ENCODE measurements at regions not wholly inside any gene's neighbourhood (a gene's known extent, or its start where the extent isn't known, plus 50 kb on each side); places are given as distances from the start of the nearest gene placed in this dataset.
"Not testable (repeated sequence)": the region's sequence is repeated elsewhere in the genome, so short reads cannot be mapped to it uniquely, and the experiment has no call there.

DNA sequence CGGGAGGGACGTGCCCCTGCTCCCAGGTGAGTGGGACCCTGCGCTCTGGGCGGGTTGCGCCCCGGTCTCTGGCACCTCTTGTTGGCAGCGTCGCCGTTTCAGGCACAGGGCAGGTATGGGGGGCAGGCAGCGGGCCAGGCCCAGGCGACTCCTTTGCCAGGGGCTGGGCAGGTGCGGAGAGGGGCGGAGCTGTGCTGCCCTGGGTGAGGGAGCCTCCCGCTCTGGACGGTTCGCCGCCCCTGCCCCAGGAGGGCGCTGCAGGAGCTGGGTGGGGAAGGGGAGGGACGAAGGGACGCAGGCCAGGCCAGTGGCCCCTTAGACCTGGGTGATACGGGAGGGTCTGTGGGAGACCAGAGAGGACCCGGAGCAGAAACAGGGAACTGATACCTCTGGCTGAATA lies 663.9 kb upstream of the DEFB115 start:
- ATAC-seq, result no peak

DNA sequence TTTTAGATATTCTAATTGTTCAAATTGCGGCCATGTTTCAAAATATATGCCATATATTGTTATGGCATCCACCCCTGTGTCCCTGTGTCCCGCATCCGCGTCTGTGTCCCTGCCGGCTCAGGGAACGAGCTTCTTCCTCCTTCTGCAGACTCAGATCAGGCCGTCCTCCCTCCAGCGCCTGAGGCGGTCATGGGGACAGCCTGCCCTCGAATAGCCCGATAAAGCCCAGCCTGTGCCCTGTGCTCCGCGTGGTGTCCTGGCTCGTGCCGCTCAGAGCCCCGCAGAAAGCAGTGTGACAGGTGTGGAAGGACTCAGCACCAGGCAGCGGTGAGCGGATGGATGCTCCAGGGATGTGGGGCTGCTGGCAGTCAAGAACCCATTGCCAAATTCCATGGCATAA lies 663.4 kb upstream of the DEFB115 start:
- ATAC-seq, result no peak

DNA sequence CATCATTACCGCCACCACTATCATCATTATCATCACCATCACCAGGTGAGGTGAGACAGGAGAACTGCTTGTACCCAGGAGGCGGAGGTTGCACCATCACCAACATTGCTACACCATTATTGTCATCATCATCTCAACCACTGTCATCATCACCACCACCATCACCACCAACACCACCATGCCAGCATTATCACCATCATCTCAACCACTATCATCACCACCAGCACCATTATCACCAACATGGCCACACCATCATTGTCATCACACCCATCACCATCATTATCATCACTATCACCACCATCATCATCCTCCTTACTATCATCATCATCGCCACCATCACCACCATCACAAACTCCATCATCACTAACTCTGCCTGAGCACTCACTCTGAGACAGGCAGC lies 661.8 kb upstream of the DEFB115 start:
- ATAC-seq, result no peak

DNA sequence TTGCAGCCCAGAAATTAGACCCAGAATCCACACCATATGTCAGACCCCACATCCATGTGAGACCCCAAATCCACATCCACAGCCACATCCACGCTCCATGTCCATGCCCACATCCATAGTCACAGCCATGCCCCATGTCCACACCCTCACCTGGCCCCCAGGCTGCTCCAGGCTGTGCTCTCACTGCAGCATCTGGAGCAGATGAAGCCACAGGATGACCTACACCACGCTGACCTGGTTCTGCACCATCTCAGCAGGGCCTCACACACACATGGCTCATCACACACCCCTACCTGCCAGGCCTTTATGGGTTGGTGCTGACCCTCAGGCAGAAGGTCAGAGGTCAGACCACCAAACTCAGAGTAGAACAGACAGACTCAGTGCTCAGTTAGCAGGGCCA lies 660.0 kb upstream of the DEFB115 start:
- not testable (repeated sequence) for ATAC-seq

DNA sequence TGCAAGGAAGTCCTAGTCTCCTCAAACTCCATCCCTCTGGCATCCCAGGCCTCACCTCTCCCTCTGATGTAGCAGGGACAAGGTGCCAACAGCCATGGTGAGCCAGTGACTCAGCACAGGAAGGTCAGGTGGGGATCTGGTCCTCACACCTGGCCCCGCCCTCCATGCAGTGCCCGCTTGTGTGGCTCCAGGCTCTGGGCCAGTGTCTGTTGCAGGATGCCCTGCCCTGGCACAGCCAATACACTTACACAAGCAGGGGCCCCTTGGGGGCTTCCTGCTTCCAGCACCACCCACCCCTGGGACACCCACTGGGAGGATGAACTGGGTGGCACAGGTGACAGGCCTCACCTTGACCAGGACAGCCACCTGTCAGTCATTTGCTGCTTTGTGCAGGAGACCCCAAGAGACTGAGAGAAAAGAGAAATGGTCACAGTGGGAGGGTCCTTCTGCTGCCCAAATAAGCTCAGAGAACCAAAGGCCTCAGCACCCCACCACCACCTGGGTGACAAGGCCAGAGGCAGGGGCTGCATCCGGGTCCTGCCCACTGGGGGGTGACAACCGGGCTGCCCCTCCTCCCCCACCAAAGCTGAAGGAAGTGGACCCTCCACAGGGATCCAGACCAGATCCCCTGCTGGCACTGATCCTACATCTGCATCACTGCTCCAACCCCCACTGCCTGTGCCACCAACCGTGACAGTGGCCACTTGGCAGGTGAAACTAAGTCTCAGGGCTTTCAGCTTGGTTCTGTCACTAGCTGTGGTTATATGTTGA lies 658.8 kb upstream of the DEFB115 start:
- ATAC-seq, result no peak

DNA sequence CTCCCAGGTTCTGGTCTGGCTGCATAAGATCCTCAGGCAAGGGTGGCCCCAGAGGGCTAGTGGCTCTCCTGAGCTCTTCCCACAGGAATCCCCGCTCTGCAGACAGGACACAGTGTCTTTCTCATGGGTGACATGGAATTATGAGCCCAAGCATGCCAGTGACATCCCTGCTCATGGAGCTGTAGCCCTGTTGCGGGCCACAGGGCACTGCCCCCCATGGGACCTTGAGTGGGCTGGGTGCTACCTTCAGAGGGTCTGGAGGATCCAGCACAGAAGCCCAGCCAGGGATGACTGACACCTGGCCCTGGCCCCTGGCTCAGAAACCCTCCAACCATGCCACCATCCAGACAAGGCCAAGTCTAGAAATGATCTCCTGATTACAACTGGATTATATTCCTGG lies 657.5 kb upstream of the DEFB115 start:
- ATAC-seq, result no peak

DNA sequence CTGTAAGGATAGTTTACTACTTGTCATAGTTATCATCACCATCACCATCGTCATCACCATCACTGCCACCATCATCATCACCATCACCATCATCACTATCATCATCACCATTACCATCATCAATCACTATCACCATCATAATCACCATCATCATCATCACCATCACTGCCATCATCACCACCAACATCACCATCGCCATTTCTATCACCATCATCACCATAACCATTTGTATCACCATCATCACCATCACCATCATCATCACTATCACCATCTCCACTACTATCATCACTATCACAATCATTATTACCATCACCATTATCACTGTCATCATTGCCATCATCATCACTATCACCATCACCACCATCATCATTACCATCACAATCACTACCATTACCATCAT lies 655.5 kb upstream of the DEFB115 start:
- no peak for ATAC-seq

DNA sequence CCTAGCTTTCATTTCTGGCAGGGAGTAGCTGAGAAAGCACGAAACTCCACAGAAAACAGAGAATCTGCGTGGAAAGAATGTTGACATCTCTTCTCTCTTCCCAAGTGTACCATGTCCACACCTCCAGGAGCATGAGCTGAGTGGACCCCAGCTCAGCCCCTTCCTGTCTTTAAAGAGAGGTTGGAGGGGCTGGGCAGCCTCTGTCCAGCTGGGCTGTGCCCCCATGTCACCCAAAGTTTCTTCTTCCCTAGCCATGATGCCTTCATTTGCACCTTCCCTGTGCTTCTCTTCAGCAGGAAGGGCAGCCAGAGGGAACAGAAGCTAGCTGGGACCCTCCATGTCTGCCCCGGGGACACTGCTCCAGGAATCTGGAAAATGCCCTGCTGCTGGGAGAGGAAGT lies 655.0 kb upstream of the DEFB115 start:
- ATAC-seq, result no peak

DNA sequence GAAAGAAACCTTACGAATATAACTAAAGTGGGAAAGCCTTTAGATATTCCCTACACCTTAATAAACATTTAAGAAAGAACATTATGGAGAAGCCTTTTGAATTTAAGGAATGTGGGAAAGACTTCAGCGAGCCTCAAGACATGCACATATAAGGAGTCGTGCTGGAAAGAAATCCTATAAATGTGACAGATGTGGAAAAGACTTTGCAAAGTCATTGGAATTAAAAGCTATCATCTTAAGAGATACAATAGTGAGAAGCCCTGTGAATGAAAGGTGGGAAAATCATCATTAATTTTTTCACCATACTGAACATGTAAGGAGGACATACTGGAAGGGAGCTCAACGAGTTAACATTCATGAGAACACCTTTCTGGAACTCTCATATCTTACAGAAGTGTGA lies 650.5 kb upstream of the DEFB115 start:
- no peak for ATAC-seq

DNA sequence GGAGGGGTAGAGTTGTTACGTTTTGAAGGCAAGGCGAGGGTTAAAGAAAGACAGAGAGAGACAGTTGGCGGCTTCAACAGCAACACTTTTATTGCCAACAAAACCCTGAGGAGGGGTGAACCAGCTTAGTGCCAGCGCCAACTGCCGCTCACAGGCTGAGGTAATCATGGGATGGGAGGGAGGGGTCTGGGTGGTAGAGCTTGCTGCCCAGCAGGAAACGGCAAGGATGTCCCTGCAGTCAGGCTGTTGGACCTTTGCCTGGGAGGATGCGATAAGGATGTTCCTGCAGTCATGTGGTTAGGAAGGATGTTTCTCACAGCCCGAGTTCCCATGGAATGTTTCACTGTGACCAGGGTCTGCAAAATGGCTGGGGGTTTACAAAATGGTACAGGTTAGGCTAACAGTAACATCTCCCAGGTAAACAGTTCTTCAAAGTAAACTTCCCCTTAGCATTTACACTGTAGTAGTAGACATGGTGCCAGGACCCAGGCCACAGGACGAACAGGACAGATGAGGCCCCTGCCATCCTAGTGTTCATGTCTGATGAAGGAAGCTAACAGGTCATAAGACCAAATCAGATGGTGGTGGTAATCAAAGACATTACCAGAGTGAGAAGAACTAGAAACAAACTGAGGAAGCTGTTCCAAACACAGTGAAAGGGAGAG lies 647.3 kb upstream of the DEFB115 start:
- no peak for ATAC-seq

DNA sequence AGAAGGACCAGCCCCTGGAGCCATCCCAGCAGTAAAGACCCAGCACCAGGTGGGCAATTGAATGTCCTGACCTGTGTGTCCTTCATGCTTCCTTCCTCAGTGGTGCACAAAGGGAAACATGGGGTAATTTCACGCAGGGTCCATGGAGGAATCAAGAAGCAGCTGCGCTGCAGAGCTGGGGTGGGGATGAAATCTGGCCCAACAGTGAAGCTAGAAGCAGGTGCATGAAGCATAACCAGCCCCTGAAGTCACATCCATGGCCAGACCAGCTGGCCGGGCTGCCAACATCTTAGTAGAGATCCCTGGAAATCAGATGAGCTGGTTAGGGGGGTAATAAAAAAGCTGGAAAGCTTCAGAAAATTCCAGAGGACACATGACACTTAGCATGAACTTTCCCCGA lies 646.7 kb upstream of the DEFB115 start:
- ATAC-seq, result no peak

DNA sequence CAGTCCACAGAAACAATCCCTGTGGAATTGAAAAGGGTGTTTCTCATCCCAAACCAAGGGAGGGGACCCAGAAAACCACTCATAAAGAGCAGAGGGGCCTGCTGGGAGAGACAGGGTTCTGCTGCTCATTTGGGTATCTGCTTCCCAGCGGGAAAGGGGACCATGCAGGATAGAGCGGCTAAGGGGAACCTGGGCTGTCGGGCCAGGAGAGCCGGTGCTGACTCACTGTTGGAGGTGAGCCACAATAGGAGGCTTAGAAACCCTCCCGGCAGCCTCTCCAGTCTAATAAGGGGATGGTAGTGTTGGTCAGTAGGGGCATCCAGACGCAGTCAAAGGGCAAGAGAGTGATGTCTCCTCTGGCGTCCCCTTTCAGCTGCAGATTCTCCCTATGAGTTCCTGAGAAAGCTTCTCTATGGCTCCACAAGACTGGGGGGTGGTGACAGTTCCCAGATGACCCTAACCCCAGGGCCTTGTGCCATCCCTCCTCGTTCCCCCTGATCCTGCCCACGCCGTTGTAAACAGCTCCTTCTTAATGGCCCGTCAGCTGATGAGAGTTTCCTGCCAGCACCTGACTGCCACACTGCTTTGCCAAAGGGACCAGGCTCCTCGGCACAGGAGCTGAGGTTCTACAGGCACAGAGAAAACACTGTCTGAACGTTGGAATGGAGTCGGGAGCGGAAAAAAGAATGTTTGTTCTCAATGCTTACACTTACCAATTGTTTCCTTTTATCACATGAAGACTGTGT lies 646.1 kb upstream of the DEFB115 start:
- ATAC-seq, result no peak

DNA sequence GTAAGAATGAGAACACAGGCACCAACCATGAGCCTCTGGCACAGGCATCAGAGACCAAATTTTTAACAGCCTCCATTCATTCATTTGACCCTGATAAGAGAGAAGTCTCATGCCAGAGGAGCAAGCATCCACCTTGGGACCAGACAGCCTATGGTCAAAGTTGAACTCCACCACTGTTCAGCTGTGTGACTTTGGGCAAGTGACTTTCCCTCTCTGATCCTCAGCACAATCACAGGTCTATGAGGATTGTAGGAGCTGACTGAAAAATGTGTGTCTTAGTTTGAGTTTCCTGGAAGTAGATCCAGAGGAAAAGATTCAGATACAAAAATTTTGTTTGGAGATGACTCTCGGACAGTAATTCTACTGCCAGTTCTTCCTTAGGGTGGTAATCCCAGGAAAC lies 645.1 kb upstream of the DEFB115 start:
- no peak for ATAC-seq

DNA sequence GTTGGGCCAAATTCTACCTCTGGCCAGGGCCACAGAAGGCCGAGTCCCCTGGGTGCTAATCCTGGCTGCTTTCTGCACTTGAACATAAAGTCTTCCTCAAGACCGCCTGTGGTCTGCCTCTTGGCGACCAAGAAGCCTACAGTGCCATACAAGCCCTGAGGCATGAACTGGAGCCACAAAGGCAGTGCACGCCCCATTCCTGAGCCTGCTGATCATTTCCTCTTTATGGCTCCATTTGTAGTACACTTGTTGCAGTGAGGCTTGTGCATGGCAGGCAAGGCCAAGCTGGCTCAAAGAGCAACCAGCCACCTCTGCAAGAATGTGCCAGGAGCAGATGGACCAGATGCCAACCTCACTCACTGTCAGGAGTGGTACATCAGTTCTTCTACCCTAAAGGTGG lies 636.1 kb upstream of the DEFB115 start:
- ATAC-seq, result not testable (repeated sequence)

DNA sequence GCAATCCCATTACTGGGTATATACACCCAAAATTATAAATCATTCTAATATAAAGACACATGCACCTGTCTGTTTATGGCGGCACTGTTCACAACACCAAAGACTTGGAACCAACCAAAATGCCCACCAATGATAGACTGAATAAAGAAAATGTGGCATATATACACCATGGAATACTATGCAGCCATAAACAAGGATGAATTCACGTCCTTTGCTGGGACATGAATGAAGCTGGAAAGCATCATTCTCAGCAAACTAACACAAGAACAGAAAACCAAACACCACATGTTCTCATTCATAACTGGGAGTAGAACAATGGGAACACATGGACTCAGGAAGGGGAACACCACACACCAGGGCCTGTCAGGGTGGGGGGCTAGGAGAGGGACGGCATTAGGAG lies 633.2 kb upstream of the DEFB115 start:
- not testable (repeated sequence) for ATAC-seq

DNA sequence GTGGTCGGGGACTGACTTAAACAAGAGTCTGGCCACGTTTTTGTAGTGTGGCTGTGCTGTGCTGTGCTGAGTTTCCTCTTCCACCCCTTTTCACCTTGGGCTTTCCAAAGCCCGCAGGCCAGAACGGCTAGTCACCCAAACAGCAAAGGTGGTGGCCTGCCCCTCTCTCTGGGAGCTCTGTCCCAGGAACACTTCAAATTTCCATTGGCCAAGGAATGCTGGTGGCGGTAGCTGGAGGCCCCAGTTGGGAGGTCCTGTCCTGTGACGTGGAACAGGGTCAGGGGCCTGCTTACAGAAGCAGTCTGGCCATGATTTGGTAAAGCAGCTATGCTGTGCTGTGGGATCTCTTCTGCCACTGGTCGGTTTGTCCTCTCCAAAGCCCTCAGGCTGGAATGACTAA lies 628.1 kb upstream of the DEFB115 start:
- ATAC-seq, result not testable (repeated sequence)

DNA sequence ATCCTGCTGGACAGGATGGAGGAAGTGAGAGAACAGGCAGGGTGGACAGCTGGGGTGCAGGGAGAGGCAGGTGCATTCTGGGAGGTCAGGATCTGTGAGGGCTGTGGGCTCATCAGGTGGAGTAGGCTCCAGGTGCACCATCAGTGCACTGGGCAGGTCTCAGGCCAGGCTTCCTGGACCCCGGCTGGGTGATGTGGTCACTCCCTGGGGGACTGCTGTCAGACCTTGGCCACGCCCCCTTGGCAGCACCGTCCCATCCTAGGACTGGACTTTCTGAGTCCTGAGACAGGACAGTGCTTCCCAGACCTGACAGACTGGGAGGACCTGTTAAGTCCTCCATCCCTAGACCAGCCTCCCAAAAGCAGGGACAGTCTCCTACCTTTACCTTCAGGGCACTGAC lies 626.7 kb upstream of the DEFB115 start:
- no peak for ATAC-seq

DNA sequence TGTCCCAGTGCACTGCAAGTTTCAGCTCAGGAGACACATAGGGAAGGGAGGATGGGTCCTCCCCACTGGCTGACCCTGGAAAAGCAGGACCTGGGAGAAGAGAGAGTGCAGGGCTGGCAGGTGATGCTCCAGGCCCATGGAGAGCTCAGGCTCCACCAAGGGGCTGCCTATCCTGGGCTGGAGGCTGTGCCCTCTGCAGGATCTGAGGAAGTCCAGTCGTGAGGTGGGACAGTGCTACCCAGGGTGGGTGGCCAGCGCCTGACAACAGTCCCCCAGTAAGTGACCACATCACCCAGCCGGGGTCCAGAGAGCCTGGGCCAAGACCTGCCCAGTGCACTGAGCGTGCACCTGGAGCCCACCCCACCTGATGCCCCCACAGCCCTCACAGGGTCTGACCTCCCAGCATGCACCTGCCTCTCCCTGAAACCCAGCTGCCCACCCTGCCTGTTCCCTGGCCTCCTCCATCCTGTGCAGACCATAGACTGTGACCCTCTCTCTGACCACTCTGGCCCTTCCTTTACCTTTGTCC lies 626.1 kb upstream of the DEFB115 start:
- not testable (repeated sequence) for ATAC-seq

DNA sequence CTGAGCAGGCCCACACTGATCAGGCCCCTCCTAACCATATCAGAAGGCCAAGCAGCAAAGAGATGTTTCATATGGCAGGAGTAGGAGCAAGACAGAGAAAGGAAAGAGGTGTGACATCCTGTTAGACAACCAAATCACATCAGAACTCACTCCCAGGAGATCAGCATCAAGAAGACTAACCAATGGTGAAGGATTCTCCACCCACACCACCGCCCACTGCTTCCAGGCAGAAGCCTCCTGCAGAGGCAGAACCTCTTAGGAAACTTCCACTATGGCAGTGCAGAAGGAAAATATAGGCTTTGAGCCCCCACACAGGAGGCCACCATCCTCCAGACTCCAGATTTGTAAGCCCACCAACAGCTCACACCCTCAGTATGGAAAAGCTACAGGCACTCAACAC lies 624.7 kb upstream of the DEFB115 start:
- not testable (repeated sequence) for ATAC-seq

DNA sequence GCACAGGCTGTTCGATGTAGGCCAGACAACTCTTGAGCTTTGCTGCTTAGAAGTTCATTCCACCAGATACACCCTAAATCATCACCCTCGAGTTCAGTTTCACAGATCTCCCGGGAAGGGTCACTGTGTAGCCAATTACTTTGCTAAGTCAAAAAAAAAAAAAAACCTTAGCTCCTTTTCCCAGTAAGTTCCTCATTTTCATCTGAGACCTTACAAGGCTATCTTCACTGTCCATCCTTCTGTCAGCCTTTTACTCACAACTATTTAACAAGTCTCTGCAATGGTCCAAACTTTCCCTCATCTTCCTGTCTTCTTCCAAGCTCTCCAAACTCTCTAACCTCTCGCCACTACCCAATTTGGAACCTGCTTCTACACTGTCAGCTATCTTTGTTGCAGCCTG lies 615.9 kb upstream of the DEFB115 start:
- ATAC-seq, result not testable (repeated sequence)

DNA sequence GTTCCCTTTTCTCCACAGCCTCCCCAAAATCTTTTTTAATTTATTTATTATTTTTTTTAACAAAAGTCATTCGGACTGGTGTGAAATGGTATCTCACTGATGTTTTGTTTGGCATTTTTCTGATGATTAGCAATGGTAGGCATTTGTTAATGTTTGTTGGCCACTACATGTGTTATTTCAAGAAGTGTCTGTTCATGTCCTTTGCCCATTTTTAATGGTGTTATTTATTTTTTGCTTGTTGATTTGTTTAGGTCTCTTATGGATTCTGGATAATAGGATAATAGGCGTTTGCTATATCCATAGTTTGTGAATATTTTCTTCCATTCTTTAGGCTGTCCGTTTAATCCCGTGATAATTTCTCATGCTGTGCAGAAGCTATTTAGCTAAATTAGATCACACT lies 596.5 kb upstream of the DEFB115 start:
- not testable (repeated sequence) for ATAC-seq

DNA sequence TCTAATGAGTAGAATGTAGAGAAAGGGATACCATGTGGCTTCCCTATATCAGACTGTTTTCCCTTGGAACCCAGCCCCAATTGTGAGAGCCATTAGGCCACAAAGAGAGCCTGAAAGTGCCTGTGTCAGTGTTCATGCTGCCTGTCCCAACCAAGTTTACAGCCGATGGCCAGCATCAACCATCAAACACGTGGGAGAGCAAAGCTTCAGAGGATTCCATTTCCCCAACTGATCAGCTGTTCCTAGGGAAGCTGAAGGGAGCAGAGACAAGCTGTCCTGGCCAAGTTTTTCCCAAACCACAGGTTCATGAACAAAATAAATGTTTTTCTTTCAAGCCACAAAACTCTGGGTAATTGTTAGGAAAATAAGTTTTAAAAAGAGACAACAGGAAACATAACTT lies 589.0 kb upstream of the DEFB115 start:
- ATAC-seq, result not testable (repeated sequence)

DNA sequence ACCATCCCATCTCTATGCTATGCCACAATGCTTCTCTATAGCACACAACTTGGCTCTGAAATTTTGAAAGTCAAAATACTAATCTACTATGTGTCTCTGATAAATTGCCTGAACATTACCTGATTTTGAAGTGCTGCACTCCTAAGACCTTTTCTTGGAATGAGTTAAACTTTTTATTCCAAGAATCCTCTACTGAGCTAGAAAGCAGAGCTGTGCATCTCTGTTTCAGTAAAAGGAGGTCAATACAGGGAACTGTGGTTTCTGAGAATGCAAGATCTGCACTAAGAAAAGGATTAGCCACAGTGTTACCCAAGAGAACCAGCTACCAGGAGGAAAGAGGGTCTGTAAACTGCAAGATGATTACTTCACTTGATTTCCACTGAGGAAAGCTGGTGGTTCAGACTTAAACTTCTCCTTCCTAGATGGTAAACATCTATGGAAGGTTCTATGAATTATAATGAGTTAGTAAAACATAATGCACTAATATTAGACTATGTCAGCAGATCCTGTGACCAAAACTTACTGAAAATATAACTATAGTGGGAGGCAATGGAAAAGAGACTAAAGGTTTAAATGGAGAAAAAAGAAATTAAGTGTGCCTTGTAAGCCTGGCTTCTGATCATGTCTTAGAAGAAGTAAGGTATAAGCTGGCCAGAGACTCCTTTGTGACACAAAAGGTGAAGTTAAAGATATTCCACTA lies 588.0 kb upstream of the DEFB115 start:
- not testable (repeated sequence) for ATAC-seq

All from activated CD4-positive, CD25-positive, alpha-beta regulatory T cell treated with anti-CD3 and anti-CD28 coated beads, Interleukin-2, amount 50 U/mL, for 24 hours (primary cell).